HG03108 (cell line): ENCODE measurements at regions not wholly inside any gene's neighbourhood (a gene's known extent, or its start where the extent isn't known, plus 50 kb on each side); places are given as distances from the start of the nearest gene placed in this dataset.

Source experiments
- ATAC-seq: cut with Tn5 transposase; IDR thresholded peaks from one replicate; pipeline ENCODE4 v1.9.1; 2021; ENCODE audit warnings: moderate library complexity; ENCODE audit not compliant: unreplicated experiment

DNA sequence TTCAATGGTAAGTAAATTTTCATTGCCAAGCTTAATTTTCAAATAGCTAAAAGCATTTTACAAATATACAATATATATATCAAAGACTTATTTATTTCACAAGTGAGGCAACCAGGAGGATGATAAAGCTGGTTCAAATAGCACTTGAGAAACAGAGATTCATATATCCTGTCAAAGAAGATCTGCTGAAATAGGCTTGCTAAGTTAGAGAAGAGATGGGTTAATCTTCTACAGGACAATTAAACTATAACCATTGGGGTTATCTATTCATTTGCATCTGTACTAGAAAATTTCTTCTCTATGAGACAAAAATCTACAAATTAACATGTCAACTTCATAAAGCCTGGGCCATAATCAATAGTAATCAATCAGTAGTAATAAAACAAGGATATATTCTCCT lies 637.7 kb upstream of the UBE2E2 start:
- no peak for ATAC-seq

GRCh38 chr3:22568285-22568684 lies 634.8 kb upstream of the UBE2E2 start:
- ATAC-seq, result no peak

GRCh38 chr3:22569570-22569969 lies 633.6 kb upstream of the UBE2E2 start:
- no peak for ATAC-seq

GRCh38 chr3:22581007-22581406 lies 622.1 kb upstream of the UBE2E2 start:
- no peak for ATAC-seq

DNA sequence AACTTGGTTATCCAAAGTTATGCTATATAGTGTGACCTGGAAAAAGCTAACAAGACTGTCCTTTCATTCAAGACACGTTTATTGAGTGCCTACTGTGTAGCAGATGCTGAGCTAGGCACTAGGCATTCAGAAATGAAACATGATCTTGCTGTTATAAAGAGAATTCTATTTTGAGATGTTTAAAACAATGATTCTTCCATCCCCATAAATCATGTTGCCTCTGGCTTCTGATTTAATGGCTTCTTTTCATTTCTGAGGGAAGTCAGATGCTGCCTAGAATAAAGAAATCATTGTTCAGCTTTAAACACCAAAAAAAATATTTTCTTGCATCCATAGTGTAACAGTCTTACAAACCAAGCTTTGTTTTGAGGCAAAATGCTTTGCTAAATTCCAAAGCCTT lies 620.9 kb upstream of the UBE2E2 start:
- no peak for ATAC-seq

DNA sequence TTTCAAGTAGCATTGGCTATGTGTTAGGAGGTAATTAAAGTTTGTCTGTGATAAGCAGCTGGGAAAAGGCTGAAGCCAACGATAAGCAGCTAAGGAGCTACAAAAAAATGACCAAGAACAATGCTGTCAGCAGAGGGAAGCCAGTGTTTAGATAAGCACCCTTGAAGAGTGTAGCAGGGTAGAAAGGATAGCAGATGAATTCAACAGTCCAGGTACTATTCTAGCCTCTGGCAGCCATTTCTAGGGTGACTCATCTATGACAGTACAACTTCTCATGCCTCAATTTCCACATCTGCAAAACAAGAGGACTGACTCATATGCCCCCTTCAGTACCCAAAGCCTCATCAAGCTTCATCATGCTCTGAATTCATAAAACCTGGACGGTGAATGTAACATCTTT lies 617.6 kb upstream of the UBE2E2 start:
- ATAC-seq, result no peak

- ATAC-seq, result no peak
These were observed 617.2 kb upstream of the UBE2E2 start for GRCh38 chr3:22585911-22586310.

DNA sequence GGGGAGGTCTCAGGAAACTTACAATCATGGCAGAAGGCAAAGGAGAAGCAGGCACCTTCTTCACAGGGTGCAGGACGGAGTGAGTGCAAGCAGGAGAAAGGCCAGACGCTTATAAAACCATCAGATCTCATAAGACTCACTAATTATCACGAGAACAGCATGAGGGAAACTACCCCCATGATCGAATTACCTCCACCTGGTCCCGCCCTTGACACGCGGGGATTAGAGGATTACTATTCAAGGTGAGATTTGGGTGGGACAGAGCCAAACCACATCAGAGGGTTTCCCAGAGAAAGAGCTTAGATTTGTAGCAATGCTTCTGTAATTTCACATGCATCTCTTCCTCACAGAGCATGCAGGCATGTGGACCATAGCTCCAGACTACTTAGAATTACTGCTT lies 615.7 kb upstream of the UBE2E2 start:
- ATAC-seq, result no peak

- ATAC-seq, result no peak
These were observed 609.5 kb upstream of the UBE2E2 start for GRCh38 chr3:22593638-22594037.

GRCh38 chr3:22594990-22595389 lies 608.1 kb upstream of the UBE2E2 start:
- no peak for ATAC-seq

DNA sequence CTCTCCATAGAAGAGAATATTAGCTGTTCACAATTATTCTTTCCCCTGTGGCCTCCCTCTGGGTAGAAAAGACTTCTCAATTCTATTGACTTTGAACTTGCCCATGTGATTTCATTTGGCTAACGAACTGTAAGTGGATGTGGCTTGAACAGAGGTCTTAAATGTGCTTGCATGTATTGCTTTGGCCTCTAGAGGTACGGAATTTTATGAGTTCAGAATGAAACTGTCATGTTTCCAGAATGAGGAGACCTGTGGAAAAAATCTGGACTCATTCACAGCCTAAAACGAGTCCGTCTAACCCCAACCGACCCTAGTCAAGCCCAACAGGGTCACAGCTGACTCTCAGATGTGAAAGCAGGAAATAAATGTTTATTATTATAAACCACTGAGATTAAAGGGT lies 596.7 kb upstream of the UBE2E2 start:
- no peak for ATAC-seq

GRCh38 chr3:22606938-22607337 lies 596.2 kb upstream of the UBE2E2 start:
- no peak for ATAC-seq

DNA sequence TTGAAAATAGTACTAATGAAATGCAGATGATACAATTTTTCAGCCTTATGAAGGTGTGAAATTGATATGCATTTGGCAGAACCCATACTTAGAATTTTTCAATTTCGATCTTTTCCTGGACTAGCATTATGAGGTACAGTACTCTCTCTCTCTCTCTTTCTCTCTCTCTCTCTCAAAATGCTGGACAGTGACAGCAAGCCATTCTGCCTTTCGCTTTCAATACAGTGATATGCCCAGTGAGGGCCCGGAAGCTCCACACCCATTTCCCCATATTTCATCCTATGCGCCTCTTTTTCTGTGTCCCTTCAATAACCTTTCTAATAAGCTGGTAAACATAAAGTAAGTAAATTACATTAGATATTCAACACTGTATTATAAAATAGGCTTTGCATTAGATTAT lies 595.0 kb upstream of the UBE2E2 start:
- ATAC-seq, result no peak

DNA sequence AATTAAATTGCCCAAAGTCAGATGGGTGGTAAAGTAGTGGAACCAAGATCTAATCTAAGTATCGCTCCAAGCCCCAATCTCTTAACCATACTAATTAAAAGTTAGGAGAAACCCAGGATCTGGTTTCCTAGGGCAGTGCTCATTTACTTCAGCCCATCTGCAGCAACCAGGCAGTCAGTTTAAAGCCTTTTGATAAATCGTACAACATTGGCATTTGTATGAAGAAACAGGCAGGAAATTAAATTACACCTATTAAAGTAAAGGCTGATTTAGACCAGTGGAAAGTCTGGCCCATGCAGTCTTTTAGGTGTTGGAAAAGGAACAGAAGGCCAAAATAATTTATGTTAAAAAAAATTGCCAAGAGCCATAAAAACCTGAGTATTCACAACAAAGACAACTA lies 594.4 kb upstream of the UBE2E2 start:
- no peak for ATAC-seq

GRCh38 chr3:22609139-22609538 lies 594.0 kb upstream of the UBE2E2 start:
- ATAC-seq, result no peak

DNA sequence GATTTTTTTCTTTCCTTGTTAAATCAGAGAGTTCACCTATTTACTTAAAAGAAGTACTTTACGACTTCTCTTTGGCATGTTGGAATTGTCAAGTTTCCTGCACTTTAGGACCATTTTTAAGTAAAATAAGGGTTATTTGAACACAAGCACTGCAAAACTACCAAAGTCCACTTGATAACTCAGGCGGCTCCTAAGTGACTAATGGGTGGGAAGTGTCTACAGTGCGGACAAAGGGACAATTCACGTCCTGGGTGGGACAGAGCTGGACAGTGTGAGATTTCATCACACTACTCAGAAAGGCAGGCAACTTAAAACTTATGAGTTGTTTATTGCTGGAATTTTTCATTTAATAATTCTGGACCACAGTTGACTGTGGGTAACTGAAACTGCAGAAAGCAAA lies 590.2 kb upstream of the UBE2E2 start:
- ATAC-seq, result no peak

- ATAC-seq, result no peak
These were observed 587.3 kb upstream of the UBE2E2 start for GRCh38 chr3:22615790-22616189.

DNA sequence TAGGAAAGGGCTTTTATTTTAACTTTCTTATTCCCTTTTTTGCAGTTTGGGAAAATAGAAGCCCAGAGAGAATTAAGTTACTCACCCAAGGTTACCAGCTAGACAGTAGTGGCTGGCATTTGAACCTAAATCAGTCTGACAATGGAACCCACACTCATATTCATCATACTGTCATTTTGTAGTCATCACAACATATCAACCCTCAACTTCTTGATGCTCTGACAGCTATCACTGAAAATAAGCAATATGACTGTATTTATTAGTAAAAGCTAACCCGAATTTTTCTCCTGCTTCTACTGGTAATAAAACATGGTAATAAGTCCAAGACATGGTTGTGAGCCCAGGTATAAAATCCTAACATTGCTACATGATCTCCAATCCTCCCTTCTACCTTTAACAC lies 585.8 kb upstream of the UBE2E2 start:
- no peak for ATAC-seq

DNA sequence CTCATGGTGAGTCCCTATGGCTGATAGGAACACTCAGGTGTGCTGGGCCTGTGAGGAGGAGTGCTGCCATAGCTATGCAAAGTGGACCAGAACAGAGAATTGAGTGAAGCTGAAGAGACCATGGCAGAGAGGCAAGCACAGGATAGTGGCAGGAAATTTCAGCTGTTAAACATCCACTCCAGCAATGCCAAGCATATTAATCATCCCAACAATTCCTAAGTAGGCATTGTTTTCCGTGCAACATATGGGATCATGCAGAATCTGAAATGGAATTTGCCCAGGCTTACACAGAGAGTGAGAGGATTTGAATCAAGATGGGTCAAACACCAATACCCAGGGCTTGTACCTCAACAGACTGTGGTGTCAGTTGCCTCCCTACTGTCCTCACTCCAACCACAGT lies 582.6 kb upstream of the UBE2E2 start:
- ATAC-seq, result no peak

DNA sequence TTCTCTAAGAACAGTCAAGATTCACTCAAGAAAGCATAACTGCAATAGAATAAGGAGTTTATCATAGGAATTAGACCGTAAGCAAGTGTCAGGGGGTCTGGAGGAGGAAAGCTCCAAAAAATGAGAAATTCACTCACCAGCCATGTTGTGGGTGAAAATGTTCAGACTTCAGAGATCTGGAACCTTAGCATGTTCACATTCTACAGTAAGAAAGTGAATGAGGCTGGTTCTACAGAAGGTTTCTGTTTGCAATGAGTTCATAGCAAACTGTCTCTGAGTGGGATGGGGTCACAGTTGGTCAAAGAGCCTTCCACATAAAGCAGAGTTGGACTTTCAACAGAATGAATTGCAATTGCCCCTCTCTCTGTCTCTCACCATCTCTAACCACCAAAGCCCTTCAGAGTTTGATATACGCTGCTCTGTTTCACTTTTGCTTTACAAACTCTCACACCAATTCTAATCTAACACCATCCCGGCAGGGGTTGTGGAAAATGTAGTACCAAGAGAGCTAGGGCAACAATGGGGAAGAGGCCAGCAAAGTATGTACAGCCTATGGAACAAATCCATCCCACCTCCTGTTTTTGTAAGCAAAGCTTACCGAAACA lies 581.8 kb upstream of the UBE2E2 start:
- no peak for ATAC-seq

DNA sequence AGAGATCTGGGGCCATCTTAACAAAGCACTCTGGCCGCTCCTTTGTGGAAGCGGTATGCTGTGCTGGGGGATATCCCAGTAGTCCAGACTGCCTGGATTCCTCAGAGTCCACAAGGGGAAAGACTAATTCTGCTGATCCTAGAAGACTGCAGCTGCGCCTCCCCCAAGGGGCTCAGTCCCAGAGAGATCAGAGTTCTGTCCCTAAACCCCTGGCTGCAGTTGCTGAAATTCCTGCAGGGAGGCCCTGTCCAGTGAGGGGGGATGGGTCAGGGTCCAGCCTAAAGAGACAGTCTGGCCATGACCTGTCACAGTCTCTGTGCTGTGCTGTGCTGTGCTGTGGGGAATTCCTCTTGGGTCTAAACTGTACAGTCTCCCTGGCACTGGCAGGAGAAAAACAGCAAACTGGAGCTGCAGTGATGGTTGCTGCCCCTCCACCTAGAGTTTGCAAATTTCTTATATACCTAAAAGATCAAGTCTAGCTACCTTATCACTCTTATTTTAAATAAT lies 575.1 kb upstream of the UBE2E2 start:
- no peak for ATAC-seq

- no peak for ATAC-seq
These were observed 570.6 kb upstream of the UBE2E2 start for GRCh38 chr3:22632536-22632935.

DNA sequence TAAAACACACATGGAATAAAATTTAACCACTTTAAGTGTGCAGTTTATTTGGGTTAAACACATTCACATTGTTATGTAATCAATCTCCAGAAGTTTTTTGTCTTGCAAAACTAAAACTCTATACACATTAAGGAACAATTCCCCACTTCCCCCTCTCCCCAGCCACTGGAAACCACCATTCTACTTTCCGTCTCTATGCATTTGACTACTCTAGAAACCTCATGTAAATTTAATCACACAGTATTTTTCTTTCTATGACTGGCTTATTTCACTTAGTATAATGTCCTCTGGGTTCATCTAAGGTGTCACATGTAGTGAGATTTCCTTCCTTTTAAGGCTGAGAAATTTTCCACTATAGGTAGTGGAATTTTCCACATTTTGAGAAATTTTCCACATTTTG lies 568.7 kb upstream of the UBE2E2 start:
- ATAC-seq, result no peak
